SIG-M5 treated with dmso at 0.1 percent for 504 hours (cell line): ENCODE measurements at regions not wholly inside any gene's neighbourhood (a gene's known extent, or its start where the extent isn't known, plus 50 kb on each side); places are given as distances from the start of the nearest gene placed in this dataset.
"Not testable (repeated sequence)": the region's sequence is repeated elsewhere in the genome, so short reads cannot be mapped to it uniquely, and the experiment has no call there.

Experiments used
- DNase-seq: peaks from one replicate; lab custom pipeline; 2025; ENCODE audit not compliant: unreplicated experiment; lab: John Stamatoyannopoulos, UW

DNA sequence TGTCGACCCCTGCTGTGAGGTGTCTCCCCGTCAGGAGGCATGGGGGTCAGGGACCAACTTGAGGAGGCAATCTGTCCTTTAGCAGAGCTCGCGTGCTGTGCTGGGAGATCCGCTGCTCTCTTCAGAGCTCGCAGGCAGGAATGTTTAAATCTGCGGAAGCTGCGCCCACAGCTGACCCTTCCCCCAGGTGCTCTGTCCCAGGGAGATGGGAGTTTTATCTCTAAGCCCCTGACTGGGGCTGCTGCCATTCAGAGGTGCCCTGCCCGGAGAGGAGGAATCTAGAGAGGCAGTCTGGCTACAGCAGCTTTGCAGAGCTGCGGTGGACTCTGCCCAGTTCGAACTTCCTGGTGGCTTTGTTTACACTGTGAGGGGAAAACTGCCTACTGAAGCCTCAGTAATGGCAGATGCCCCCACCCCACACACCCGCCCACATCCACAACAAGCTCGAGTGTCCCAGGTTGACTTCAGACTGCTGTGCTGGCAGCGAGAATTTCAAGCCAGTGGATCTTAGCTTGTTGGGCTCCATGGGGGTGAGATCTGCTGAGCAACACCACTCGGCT is 133.1 kb downstream of the CENPC start:
- not testable (repeated sequence) for DNase-seq

DNA sequence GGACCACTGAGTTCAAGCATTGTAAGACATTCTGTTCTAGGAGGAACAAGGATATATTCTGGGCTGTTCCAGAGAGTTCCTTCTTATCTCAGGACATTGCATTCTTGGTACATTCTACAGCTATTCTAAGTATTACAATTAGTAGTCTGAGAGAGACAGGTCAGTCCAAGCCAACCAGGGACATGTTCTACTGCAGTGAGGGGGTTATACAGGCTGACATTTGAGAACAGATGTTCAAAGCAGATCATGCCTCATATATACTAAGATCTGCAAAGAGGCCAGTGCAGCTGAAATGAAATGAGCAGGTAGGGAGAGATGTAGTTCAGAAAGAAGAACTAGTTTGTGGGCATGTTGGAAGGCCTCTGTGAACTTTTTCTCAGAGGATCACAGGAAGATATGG is 142.0 kb downstream of the CENPC start:
- no peak for DNase-seq

DNA sequence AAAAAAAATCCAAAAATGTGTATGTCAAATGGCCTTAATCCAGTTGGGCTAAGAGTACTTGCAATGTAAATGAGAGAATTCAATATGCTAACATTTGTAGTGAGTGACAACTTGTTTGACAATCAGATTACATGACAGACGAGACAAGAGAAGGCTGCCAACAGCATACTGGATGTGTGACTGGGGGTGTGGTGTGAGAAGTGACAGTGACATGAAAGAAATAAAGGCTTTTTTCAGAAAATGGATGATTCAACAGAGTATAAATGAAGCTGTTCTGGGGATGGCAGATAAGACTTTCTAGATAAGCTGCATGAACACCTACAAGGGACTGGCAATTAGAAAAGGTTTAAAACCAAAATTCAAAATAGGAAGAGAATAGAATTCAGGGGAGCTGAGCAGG is 143.4 kb downstream of the CENPC start:
- no peak for DNase-seq

DNA sequence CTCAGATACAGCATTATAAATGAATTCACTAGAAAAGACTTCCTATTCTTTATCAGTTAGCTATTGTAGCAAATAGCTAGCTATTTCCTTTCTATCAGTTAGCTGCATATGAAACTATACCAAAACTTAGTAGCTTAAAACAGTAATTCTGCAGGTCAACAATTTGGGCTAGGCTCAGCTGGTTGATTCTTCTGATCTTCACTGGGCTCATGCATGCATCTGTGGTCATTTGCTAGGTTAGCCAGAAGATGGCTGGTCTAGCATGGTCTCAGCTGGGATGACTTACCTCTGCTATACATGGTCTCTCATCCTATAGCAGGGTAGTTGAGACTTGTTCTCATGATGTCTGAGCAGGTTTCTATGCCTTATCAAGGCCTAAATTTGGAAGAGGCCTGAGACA is 147.4 kb downstream of the CENPC start:
- no peak for DNase-seq

DNA sequence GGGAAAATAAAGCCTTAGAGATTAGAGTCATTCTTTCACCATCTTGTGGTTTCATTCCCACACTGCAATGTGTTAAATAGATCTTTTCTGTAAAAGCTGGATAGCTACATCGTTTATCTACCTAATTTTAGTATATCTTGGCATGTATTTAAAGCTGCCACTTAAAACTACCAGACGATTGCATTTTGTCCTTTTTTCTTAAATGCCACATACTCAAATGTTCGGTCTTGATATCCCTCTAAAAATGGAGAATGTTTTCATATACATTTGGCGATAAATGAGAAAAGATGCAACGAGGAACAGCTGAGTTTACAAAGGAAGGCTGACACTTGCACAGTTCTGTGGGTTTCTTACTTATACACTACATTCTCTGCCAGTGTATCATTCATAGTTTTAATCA is 148.3 kb downstream of the CENPC start:
- no peak for DNase-seq

DNA sequence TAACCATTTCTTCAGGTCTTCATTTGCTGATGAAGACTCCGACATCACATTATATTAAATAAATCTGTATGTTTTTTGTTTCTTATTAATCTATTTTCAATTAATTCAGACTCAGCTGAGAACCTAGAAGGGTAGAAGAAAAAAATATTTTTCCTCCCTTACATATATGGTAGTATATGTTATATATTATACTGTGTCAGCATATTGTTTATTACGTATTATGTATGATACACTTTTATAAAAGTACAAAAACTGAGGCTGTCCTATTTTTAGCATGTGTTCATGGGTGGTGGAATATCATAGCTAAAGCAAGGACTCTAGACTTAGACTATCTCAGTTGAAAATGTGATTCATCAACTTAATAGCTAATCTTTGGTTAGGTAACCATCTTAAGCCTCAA is 149.3 kb downstream of the CENPC start:
- no peak for DNase-seq

DNA sequence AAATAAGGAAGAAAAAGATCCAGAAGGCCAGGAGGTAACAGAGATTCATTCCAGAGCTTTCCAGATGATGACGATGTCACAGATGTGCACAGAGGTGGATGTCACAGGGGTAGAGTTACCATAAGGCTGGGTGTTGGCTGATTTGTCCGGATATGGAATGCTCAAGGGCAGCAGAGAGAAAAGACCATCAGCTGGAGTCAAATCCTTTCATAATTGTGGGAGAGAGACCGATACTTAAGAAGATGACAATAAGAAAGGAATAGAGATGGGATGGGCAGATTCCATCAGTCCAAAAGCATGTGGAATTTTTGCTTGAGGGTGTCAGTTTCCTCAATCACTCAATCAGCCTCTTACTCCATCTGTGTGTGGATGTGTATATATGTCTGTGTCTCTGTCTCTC is 150.4 kb downstream of the CENPC start:
- DNase-seq, result no peak

DNA sequence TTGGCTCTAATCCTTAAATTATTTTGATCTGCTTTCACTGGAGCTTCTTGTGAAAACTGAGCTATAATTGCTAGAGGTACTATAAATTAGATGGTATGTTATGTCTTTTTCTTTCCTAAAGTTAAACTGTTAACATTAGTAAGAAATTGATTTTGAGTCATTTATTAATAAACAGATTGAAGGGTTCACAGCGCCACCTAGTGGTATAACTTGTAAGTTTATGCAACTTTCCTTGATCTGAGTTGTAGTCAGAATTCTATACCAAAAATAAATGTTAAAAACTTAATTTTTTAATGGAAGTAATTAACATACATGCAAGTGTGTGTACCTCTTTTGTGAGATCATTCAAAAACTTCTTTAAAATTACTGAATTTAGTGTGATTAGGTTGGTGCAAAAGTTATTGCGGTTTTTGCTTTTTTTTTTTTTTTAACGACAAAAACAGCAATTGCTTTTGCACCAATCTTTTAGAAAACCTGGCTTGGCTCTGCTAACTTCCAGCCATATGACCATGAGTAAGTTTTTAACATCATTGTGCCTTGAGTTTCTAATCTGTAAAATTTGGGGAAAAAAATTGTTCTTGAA is 151.5 kb downstream of the CENPC start:
- DNase-seq, result peak; percentile 15

DNA sequence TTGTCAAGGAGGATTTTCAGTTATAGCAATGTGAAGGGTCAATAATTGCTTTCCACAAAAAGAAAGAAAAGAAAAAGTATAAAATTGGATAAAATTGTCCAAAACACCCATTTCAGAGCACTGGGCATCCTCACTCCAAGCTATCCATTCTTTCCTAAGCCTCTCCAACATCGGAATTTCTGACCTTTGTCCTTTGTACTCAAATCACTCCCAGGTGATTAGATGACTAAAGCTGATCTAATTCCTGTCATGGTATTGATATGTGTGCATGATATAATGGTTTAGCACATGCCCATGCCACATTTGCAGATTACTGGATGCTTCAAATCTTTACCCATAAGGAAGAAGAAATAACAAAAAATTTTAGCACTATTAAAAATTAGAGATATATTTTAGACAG is 152.3 kb downstream of the CENPC start:
- no peak for DNase-seq

DNA sequence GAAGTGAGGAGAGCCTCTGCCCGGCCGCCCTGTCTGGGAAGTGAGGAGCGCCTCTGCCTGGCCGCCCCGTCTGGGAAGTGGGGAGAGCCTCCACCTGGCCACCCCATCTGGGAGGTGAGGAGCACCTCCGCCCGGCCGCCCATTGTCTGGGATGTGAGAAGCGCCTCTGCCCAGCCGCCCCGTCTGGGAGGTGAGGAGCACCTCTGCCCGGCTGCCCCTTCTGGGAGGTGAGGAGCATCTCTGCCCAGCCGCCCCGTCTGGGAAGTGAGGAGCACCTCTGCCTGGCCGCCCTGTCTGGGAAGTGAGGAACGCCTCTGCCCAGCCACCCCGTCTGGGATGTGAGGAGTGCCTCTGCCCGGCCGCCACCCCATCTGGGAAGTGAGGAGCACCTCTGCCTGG is 163.9 kb downstream of the CENPC start:
- not testable (repeated sequence) for DNase-seq

DNA sequence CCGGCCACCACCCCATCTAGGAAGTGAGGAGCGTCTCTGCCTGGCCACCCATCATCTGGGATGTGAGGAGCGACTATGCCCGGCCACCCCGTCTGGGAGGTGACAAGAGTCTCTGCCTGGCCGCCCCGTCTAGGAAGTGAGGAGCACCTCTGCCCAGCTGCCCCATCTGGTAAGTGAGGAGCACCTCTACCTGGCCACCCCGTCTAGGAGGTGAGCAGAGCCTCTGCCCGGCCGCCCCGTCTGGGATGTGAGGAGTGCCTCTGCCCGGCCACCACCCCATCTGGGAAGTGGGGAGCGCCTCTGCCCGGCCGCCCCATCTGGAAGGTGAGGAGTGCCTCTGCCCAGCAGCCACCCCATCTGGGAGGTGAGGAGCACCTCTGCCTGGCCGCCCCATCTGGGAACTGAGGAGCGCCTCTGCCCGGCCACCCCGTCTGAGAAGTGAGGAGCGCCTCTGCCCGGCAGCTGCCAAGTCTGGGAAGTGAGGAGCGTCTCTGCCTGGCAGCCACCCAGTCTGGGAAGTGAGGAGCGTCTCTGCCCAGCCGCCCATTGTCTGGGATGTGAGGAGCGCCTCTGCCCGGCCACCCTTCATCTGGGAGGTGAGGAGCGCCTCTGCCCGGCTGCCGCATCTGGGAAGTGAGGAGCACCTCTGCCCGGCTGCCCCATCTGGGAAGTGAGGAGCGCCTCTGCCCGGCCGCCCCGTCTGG is 164.4 kb downstream of the CENPC start:
- DNase-seq, result not testable (repeated sequence)

DNA sequence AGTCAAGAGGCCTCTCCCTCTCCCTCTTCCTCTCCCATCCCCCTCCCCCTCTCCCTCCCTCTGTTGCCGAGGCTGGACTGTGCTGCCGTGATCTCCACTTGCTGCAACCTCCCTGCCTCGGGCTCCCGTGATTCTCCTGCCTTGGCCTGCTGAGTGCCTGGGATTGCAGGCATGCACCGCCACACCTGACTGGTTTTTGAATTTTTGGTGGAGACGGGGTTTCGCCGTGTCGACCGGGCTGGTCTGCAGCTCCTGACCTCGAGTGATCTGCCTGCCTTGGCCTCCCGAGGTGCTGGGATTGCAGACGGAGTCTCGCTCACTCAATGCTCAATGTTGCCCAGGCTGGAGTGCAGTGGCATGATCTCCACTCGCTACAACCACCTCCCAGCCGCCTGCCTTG is 165.1 kb downstream of the CENPC start:
- no peak for DNase-seq

DNA sequence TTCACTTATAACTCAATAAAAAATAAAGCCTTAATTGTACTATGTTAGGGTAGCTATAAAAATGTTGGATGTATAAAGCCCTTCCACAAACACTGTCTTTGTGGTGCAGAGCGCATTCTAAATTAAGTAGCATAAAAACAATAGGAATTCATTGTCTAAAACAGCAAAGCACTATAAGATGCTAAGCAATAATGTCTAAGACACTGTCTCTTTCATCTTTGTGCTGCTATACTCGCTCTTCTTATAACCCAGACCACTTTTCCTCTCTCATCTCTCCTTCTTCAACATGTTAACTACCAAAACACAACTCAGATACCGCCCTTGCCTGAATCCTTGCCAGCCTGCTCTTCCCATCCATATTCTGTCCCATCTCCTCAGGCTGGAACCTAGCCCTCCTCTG is 170.0 kb downstream of the CENPC start:
- DNase-seq, result no peak

DNA sequence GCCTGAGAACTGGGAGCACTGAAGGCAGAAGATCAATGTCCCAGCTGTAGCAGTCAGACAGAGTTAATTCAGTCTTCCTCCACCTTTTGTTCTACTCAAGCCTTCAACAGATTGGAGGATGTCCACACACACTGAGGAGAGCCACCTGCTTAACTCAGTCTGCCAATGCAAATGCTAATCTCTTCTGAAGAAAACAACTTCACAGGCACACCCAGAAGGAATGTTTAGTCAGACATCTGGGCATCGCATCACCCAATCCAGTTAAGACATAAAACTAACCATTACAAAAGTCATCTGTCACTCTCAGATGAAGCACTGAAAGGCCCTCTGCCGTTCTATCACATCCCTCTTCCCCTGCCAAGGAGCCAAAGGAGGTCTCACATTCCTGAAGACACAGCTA is 173.7 kb downstream of the CENPC start:
- no peak for DNase-seq

DNA sequence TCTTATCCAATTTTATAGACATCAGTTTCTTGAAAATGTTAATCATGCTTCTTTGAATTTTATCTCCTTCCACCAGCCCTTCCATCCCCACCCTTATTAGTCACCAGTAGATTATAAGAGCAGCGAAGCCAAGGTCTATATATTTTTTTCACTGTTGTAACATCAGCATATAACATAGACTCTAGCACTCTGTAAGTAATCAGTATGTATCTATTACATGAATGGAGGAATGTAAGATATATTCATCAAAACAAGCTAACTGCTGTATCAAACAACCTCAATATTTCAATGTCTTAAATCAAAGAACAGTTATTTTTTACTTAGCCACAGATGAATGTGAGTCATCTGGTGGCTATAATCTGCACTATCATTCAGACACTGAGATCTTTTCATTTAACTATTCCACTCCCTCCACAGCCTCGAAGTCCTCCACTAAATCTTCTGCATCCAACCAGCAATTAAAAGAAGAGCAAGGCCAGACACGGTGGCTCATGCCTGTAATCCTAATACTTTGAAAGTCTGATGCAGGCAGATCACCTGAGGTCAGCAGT is 178.9 kb downstream of the CENPC start:
- no peak for DNase-seq

DNA sequence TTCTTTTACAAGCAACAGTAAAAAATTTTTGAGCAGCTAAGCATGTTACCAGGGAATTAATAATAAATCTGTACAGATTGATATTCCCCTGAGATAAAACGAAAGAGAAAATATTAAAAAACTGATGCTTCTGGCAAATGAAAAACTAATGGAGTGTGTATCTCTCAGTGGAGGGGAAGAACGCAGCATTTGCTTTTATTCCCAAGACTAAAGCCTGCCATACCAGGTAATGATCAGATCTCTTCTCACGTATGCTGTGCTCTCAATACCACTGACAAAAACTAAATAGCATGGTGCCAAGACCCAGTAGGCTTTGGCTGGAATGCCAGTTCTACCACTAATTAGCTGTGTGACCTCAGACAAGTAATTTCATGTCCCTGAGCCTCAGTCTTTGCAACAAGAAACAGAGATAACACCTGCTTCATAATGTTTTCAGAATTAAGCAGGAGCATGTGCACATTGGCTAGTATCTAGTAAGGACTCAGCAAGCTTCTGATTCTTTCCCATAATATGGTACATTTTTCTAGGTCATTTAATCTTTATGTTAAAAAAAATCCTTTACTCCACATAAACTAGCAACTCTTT is 179.6 kb downstream of the CENPC start:
- no peak for DNase-seq

DNA sequence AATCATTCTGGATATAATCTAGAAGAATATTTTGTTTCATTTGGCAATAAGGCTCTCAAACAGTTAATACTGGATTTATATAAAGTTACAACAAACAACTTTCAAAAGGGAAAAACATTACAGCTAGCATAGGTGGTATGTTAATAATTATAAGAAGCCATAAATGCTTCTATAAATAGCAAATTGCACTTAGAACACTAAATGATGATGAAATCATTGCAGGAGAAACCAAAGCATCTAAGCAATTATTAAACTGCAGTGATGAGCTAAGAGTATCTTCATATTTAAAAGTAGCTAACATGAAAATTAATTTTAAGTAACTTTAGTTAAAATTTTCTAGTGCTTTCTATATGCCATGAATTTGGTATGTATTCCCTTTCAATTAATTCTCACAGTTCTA is 189.5 kb downstream of the CENPC start:
- no peak for DNase-seq

DNA sequence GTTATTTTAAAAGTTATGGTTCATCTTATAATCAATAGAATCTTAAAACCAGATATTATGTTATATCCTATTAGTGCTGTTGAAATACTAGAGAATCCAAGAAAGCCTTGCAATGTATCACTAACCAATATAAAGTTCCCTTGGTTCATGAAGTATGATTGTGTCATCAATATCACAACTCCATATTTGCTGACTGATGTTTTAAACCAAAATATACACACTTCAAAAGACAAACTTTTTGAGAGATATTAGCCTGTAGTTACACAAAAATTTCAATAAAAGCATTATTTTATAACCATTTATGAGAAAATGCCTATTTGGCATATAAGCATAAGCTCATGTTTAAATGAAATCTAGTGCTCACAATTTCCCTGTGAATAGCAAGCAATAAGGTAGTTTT is 198.6 kb downstream of the CENPC start:
- DNase-seq, result no peak

DNA sequence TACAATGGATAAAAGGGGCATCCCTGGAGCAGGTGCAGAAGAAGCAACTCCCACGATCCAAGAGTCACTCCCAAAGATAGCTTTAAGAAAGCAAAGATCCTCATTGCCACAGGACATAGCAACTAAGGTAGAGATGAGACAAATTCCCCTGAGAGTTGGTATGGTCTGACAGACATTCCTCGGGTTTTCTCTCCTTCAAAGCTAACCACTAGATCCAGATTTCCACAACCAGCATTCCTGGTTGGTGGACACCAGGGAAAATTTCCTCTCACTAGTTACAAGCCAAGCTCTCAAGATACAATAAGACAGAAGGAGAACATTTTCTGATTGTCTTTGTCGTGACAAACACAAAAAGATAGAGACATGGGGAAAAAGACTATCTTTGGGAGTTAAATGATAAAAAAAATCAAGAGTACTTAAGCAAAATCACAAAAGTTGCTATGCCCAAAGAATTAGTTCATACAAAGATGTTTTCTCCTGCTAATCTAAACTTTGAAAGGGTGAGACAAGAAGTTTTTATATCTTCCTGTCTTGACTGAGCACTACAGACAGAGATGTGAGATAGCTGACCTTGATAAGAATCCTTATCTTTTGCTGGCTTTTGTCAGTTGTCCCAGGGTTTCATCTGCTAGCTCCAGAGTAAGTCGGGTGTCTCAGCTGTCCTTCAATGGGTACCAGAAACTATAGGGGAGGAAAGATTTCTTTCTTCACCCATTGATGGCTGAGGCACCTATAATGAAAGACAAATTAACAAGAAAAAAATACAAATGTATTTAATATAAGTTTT is 200.5 kb downstream of the CENPC start:
- DNase-seq, result no peak

DNA sequence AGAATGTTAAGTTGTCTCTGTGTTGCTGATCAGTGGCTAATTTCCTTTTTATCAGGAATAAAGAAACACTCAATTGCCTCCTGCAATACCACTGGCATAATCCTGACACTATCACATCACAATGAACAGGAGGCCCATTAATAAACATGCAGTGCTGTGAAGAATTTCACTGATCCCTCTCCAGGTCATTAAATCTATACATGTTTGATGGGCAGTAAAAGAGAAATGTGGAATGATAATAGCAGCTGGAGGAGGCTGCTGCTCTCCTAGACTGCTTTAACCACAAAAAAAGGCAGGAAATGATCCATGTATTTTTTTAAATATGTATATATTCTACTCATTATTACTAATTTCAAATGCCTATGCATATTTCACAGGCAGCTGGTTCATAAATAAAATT is 202.1 kb downstream of the CENPC start:
- DNase-seq, result no peak

DNA sequence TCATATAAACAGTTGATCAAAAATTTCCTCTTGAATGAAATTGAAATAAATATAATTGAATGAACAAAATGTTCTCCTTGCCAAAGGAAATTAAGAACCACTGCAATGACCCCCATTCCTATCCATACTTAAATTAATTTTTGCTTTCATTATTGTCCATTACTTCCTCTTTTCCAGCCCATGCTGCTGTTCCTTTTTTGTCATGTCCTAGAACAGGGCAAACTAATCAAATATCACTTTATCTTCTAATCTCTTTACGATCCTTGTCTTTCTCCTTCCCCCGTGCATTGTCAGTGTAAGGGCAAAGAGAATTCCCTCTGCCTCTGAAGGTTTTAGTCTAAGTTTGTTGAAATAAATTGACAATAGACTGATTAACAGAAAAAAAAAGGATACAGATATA is 203.0 kb downstream of the CENPC start:
- DNase-seq, result peak; percentile 4
